Stomach (tissue), 8 donors: ENCODE measurements at regions not wholly inside any gene's neighbourhood (a gene's known extent, or its start where the extent isn't known, plus 50 kb on each side); places are given as distances from the start of the nearest gene placed in this dataset.

Source experiments
- DNase-seq, 2 donors: peaks; one replicate each; pipeline versions ENCODE4 v3.0.0 to v3.0.0-alpha.2; 2013 to 2019
- H3K27ac ChIP-seq, 5 donors: fragments of 200-600 bp in 4 of 5; sonication (generic) in 4 of 5; one replicate each; pipeline ENCODE4 v1.5.1; 2013 to 2019; ENCODE audit warnings: mild to moderate bottlenecking in 1 of 5, moderate library complexity in 1 of 5
- H3K27me3 ChIP-seq, 3 donors: fragments of 200-600 bp; sonication (generic); one replicate each; pipeline ENCODE4 v1.5.1; 2017 to 2019; ENCODE audit warnings: mixed run types in 1 of 3
- H3K36me3 ChIP-seq, 4 donors: fragments of 200-600 bp; sonication (generic); 1 replicate in 3 of 4; 2 replicates in 1 of 4; pipeline ENCODE4 v1.5.1; 2016 to 2019
- H3K4me1 ChIP-seq, 4 donors: fragments of 200-600 bp; sonication (generic); one replicate each; pipeline ENCODE4 v1.5.1; 2016 to 2019
- H3K4me3 ChIP-seq, 4 donors: fragments of 200-600 bp; sonication (generic) in 3 of 4; one replicate each; pipeline ENCODE4 v1.5.1; 2016 to 2019; ENCODE audit warnings: mild to moderate bottlenecking in 1 of 4
- H3K9me3 ChIP-seq, 4 donors: fragments of 200-600 bp; sonication (generic); one replicate each; pipeline ENCODE4 v1.5.1; 2016 to 2019
- EP300 ChIP-seq: sonication (generic); formaldehyde crosslinking; IDR thresholded peaks from one replicate; pipeline ENCODE4 v1.6.1; 2017; ENCODE audit warnings: antibody characterized with exemption
- POLR2A ChIP-seq, 4 donors: fragments of 450-650 bp; IDR thresholded peaks; one replicate each; pipeline ENCODE4 v1.6.1; 2016; ENCODE audit warnings: antibody characterized with exemption in 4 of 4, control low read depth in 2 of 4, mild to moderate bottlenecking in 1 of 4, moderate library complexity in 1 of 4
- POLR2AphosphoS5 ChIP-seq, 3 donors: sonication (generic); formaldehyde crosslinking; IDR thresholded peaks; one replicate each; pipeline ENCODE4 v1.6.1; 2016; ENCODE audit warnings: antibody characterized with exemption in 3 of 3
- WGBS, 5 donors: extraction: QIAGEN DNeasy Blood & Tissue Kit in 3 of 5; methylation state at CpG; one replicate each; pipeline versions ENCODE4 v1.1.5 to v1.1.7; 2013 to 2018; 5-methylcytosine and 5-hydroxymethylcytosine counted together
- intact Hi-C: fragments of 100-400 bp; cut with DNase I; formaldehyde crosslinking; loops from one replicate; pipeline ENCODE4 v1.15.1; 2023; ENCODE audit warnings: low total_unique reads
- TF ChIP-seq, protein P1 (sequence below), 7 experiments: fragments of 450-650 bp in 4 of 7; fragments of 200-600 bp in 3 of 7; sonication (generic) in 3 of 7; IDR thresholded peaks; one replicate each; pipeline ENCODE4 v1.5.1; 2016 to 2019; ENCODE audit warnings: antibody characterized with exemption in 7 of 7, control low read depth in 2 of 7, mild to moderate bottlenecking in 1 of 7
- donor health status: healthy with polysubstance abuse.
- donor health status: Bipolar disorder and iron deficiency.
- donor health status: healthy.

DNA sequence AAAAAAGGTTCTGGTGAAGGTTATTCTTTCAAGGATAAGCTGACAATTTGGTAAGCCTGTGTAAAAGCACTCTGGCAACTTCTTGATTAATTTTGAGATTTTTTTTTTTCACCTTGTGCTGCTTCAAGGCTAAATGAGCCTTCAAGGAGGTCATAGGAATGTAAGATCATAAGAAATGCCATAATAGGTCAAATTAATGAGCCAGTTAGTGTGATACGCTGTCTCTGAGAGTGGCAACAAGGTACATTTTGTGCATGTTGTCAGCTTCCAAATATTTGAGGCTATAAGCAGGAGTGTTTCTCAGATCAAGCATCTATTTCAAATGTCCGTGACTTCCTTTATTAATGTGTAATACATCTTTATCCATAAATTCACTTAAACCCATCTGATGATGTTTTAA, 72.3 kb upstream of the CDH6 start:
- no peak overlapping the region for H3K27ac ChIP-seq
- H3K4me3 ChIP-seq, result no peak overlapping the region
- intact Hi-C loops, result no loop called here
- DNase-seq, result no peak
- no peaks in the 10 kb centered on the region for H3K27me3 ChIP-seq
- TF ChIP-seq POLR2AphosphoS5 (IDR thresholded peaks at IDR 0.05), result no peak
- TF ChIP-seq, protein P1, sequence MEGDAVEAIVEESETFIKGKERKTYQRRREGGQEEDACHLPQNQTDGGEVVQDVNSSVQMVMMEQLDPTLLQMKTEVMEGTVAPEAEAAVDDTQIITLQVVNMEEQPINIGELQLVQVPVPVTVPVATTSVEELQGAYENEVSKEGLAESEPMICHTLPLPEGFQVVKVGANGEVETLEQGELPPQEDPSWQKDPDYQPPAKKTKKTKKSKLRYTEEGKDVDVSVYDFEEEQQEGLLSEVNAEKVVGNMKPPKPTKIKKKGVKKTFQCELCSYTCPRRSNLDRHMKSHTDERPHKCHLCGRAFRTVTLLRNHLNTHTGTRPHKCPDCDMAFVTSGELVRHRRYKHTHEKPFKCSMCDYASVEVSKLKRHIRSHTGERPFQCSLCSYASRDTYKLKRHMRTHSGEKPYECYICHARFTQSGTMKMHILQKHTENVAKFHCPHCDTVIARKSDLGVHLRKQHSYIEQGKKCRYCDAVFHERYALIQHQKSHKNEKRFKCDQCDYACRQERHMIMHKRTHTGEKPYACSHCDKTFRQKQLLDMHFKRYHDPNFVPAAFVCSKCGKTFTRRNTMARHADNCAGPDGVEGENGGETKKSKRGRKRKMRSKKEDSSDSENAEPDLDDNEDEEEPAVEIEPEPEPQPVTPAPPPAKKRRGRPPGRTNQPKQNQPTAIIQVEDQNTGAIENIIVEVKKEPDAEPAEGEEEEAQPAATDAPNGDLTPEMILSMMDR (IDR thresholded peaks at IDR 0.05), result no peak
- no peak for TF ChIP-seq POLR2A (IDR thresholded peaks at IDR 0.05)
- TF ChIP-seq EP300, result no peak
- H3K36me3 ChIP-seq, result no peaks in the 10 kb centered on the region
- H3K9me3 ChIP-seq, result no peaks in the 10 kb centered on the region
- 77 to 95% (median 85%) methylated on average over 2 of the region's 2 CpGs for WGBS, 5 donors
- no peaks in the 10 kb centered on the region for H3K4me1 ChIP-seq

DNA sequence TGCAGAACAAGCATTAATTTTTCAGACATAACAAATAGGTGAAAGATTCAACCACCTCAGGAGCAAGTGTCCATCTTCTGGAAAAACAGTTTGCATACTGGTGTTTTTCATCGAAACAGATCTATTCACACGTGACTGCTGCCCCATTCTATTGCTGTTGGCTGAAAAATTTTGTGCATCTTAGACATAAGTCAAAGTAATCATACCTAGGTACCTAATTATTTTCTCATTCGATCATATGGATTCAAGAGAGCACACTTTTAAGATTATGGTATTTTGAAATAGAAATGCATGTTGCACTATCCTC, 72.9 kb upstream of the CDH6 start:
- Histone ChIP-seq H3K9me3 (no peaks in the 10 kb centered on the region), H3K36me3 (no peaks in the 10 kb centered on the region), H3K4me1 (no peaks in the 10 kb centered on the region), H3K4me3 (no peak overlapping the region), H3K27me3 (no peaks in the 10 kb centered on the region), H3K27ac (no peak overlapping the region)
- WGBS, 5 donors, result 82 to 88% (median 86%) methylated on average over 3 of the region's 3 CpGs
- DNase-seq, result no peak
- intact Hi-C loops, result no loop called here
- TF ChIP-seq EP300, result no peak
- TF ChIP-seq, protein P1 (IDR thresholded peaks at IDR 0.05), result no peak

DNA sequence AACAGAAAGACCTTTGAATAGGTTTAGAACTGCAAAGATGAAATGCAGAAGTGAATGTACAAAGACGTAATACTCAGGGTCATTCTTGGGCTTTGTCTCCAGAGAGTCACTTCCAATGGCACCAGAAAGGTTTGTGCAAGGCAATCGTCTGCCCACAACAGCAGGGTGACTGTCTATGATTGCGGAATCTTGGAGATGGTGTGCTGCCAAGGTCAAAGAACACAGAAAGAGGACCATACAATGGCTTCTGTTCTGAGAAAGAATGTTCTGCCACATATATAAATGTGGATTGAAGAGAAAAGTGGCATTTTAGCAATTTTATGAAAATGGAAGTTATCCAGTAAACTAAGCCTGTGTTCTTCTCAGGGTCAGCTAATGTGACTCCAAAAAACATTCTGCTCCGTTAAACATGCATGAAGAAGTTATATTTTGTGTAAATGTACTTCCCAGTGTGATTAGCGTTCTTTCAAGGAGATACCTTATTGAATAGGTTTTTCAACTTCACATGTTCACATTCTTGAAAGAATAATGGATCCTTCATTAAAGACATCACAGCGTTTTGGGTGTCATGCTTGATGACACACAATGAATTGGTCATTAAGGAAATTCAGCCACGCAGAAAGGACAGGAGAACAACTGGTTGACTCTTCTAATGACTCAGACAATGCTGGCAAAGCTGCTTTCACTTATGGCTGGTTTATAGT, 73.4 kb upstream of the CDH6 start:
- H3K4me3 ChIP-seq, result no peak overlapping the region

DNA sequence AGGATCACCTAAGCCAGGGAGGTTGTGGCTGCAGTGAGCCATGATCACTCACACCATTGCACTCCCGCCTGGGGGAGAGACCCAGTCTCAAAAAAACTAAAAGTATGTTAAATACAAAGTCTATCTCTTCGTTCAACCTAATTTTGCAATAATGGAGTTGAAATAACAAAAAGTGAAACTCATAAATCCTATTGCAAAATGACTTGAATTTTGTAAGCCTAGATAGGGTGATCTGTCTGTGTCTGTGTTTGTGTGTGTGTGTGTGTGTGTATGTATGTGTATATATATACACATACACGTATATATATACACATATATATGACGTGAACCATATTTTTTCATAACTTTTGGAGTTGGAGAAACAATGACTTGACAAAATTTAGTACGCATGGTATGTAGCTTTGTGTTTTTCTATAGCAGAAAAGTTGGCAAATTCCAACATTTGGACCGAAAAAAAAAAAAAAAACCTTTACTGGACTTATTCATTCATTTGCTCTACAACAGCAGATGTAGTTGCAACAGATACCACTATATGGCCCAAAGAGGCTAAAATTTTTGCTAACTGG, 76.9 kb upstream of the CDH6 start:
- Histone ChIP-seq H3K27ac (no peak overlapping the region), H3K36me3 (no peaks in the 10 kb centered on the region)
- WGBS, 5 donors, result 78 to 86% (median 86%) methylated on average over 6 of the region's 6 CpGs

More for the DNA sequence above, 73.4 kb upstream of the CDH6 start:
- no peaks in the 10 kb centered on the region for H3K27me3 ChIP-seq
- H3K4me1 ChIP-seq, result no peaks in the 10 kb centered on the region
- no peaks in the 10 kb centered on the region for H3K36me3 ChIP-seq
- H3K9me3 ChIP-seq, result no peaks in the 10 kb centered on the region
- intact Hi-C loops, result no loop called here
- TF ChIP-seq, protein P1 (IDR thresholded peaks at IDR 0.05), result no peak
- DNase-seq, result no peak
- H3K27ac ChIP-seq, result no peak overlapping the region
- WGBS, 5 donors, result 71 to 85% (median 78%) methylated on average over 7 of the region's 7 CpGs

More for the DNA sequence above, 76.9 kb upstream of the CDH6 start:
- intact Hi-C loops, result no loop called here
- no peak for DNase-seq
- Histone ChIP-seq H3K27me3 (no peaks in the 10 kb centered on the region), H3K4me3 (no peak overlapping the region), H3K4me1 (no peaks in the 10 kb centered on the region), H3K9me3 (no peaks in the 10 kb centered on the region)
- TF ChIP-seq POLR2A (IDR thresholded peaks at IDR 0.05) (no peak), POLR2AphosphoS5 (IDR thresholded peaks at IDR 0.05) (no peak), EP300 (no peak)
- TF ChIP-seq, protein P1 (IDR thresholded peaks at IDR 0.05), result no peak
